GM23338 (cell line): ENCODE measurements at regions not wholly inside any gene's neighbourhood (a gene's known extent, or its start where the extent isn't known, plus 50 kb on each side); places are given as distances from the start of the nearest gene placed in this dataset.

Experiments used
- ATAC-seq: fragments of 200-7000 bp; cut with Tn5 transposase; 3 replicates; pipeline ENCODE4 v1.9.1; 2020
- DNase-seq: peaks from one replicate; pipeline ENCODE4 v3.0.0-alpha.2; 2015; ENCODE audit warnings: low spot score
- H2AFZ ChIP-seq: fragments of 200-600 bp; sonication (generic); 2 replicates; pipeline ENCODE4 v1.8.0; 2016; ENCODE audit warnings: antibody characterized with exemption, mild to moderate bottlenecking, moderate library complexity
- H3F3A ChIP-seq: fragments of 200-600 bp; sonication (generic); replicated peaks from 2 replicates; pipeline ENCODE4 v1.8.0; 2017; ENCODE audit warnings: antibody characterized with exemption, mixed run types, low read depth
- H3K27ac ChIP-seq: fragments of 200-600 bp; sonication (generic); 2 replicates; pipeline ENCODE4 v1.6.1; 2016; ENCODE audit warnings: low read depth
- H3K27me3 ChIP-seq: fragments of 200-600 bp; sonication (generic); 2 replicates; pipeline ENCODE4 v1.8.0; 2016; ENCODE audit warnings: mild to moderate bottlenecking, mixed run types, moderate library complexity; ENCODE audit not compliant: insufficient read depth
- H3K36me3 ChIP-seq: fragments of 200-600 bp; sonication (generic); 2 replicates; pipeline ENCODE4 v1.8.0; 2016; ENCODE audit warnings: mild to moderate bottlenecking; ENCODE audit not compliant: insufficient read depth
- H3K4me1 ChIP-seq: fragments of 200-600 bp; sonication (generic); 2 replicates; pipeline ENCODE4 v1.8.0; 2016; ENCODE audit warnings: mild to moderate bottlenecking, moderate library complexity; ENCODE audit not compliant: insufficient read depth
- H3K4me2 ChIP-seq: fragments of 200-600 bp; sonication (generic); 2 replicates; pipeline ENCODE4 v1.7.1; 2017; ENCODE audit warnings: mixed run types
- H3K4me3 ChIP-seq: fragments of 200-600 bp; sonication (generic); 2 replicates; pipeline ENCODE4 v1.6.1; 2016; ENCODE audit warnings: mixed run types
- H3K79me2 ChIP-seq: fragments of 200-600 bp; sonication (generic); replicated peaks from 2 replicates; pipeline ENCODE4 v1.8.0; 2017; ENCODE audit warnings: mild to moderate bottlenecking; ENCODE audit not compliant: insufficient read depth
- H3K9me2 ChIP-seq: fragments of 200-600 bp; sonication (generic); 2 replicates; pipeline ENCODE4 v1.8.0; 2017; ENCODE audit not compliant: insufficient read depth
- H4K20me1 ChIP-seq: fragments of 200-600 bp; sonication (generic); replicated peaks from 2 replicates; pipeline ENCODE4 v1.8.0; 2017; ENCODE audit warnings: mild to moderate bottlenecking; ENCODE audit not compliant: insufficient read depth
- H3K27ac Mint-ChIP-seq: 2 replicates; pipeline ENCODE4 v1.8.0; 2020; ENCODE audit warnings: inconsistent platforms, mild to moderate bottlenecking, moderate library complexity, mixed read lengths
- H3K27me3 Mint-ChIP-seq: 3 replicates; pipeline ENCODE4 v1.8.0; 2022; ENCODE audit warnings: low read depth, mild to moderate bottlenecking, moderate library complexity, mixed read lengths, inconsistent platforms; ENCODE audit not compliant: insufficient read depth, poor library complexity
- H3K36me3 Mint-ChIP-seq: 3 replicates; pipeline ENCODE4 v1.8.0; 2021; ENCODE audit warnings: low read depth, mild to moderate bottlenecking, inconsistent platforms, moderate library complexity, mixed read lengths
- H3K4me1 Mint-ChIP-seq: 3 replicates; pipeline ENCODE4 v1.8.0; 2020; ENCODE audit warnings: mild to moderate bottlenecking, inconsistent platforms, mixed read lengths
- H3K4me3 Mint-ChIP-seq: 3 replicates; pipeline ENCODE4 v1.8.0; 2021; ENCODE audit warnings: moderate library complexity, mild to moderate bottlenecking, inconsistent platforms, mixed read lengths
- H3K9me3 Mint-ChIP-seq: 3 replicates; pipeline ENCODE4 v1.8.0; 2020; ENCODE audit warnings: moderate library complexity, mild to moderate bottlenecking, inconsistent platforms, mixed read lengths
- CREB1 ChIP-seq: fragments of 250-450 bp; sonication (Bioruptor Pico); IDR thresholded peaks from 2 replicates; pipeline ENCODE4 v1.5.0; 2020; ENCODE audit warnings: low read depth, mild to moderate bottlenecking, moderate library complexity
- CTCF ChIP-seq, 2 experiments: fragments of 200-600 bp in 1 of 2; sonication (generic) in 1 of 2; conservative IDR thresholded peaks; 2 replicates each; pipeline versions ENCODE4 v1.5.1 to v1.6.1; 2016 to 2017; ENCODE audit warnings: antibody characterized with exemption in 2 of 2, low read depth in 2 of 2, mild to moderate bottlenecking in 2 of 2, moderate library complexity in 1 of 2
- ETS1 ChIP-seq: IDR thresholded peaks from 2 replicates; pipeline ENCODE4 v1.6.1; 2016; ENCODE audit warnings: antibody characterized with exemption
- EZH2 ChIP-seq: fragments of 200-600 bp; sonication (generic); IDR thresholded peaks from one replicate; pipeline ENCODE4 v1.8.0; 2017; ENCODE audit warnings: antibody characterized with exemption, mild to moderate bottlenecking, low read depth; ENCODE audit not compliant: unreplicated experiment
- EZH2phosphoT487 ChIP-seq: fragments of 200-600 bp; sonication (generic); IDR thresholded peaks from one replicate; pipeline ENCODE4 v1.8.1; 2018; ENCODE audit warnings: antibody characterized with exemption; ENCODE audit not compliant: unreplicated experiment
- JUNB ChIP-seq: IDR thresholded peaks from one replicate; pipeline ENCODE4 v1.6.1; 2016; ENCODE audit warnings: antibody characterized with exemption; ENCODE audit not compliant: unreplicated experiment
- NANOG ChIP-seq: IDR thresholded peaks from 2 replicates; pipeline ENCODE4 v1.6.1; 2016; ENCODE audit warnings: antibody characterized with exemption, borderline replicate concordance
- POLR2AphosphoS5 ChIP-seq: IDR thresholded peaks from 2 replicates; pipeline ENCODE4 v1.6.1; 2016; ENCODE audit warnings: antibody characterized with exemption, low read depth
- REST ChIP-seq: IDR thresholded peaks from one replicate; pipeline ENCODE4 v1.6.1; 2018; ENCODE audit warnings: antibody characterized with exemption; ENCODE audit not compliant: unreplicated experiment
- STAT1 ChIP-seq: IDR thresholded peaks from one replicate; pipeline ENCODE4 v1.6.1; 2016; ENCODE audit warnings: antibody characterized with exemption; ENCODE audit not compliant: unreplicated experiment
- ZNF114 ChIP-seq: fragments of 250-450 bp; sonication (Bioruptor Pico); IDR thresholded peaks from 2 replicates; pipeline ENCODE4 v1.5.0; 2020; ENCODE audit warnings: mild to moderate bottlenecking, moderate library complexity
- ZNF331 ChIP-seq: fragments of 250-450 bp; sonication (Bioruptor Pico); IDR thresholded peaks from 2 replicates; pipeline ENCODE4 v1.5.0; 2020; ENCODE audit warnings: low read depth, mild to moderate bottlenecking, moderate library complexity
- ZNF462 ChIP-seq: fragments of 250-450 bp; sonication (Bioruptor Pico); IDR thresholded peaks from 2 replicates; pipeline ENCODE4 v1.5.0; 2020; ENCODE audit warnings: mild to moderate bottlenecking, moderate library complexity

GRCh38 chr1:104801344-104801743, 1051.6 kb downstream of the AMY1C start (continued):
- no peak for TF ChIP-seq JUNB
- TF ChIP-seq CREB1: no peak

GRCh38 chr1:104804147-104804546, 1054.4 kb downstream of the AMY1C start:
- Histone ChIP-seq H3K27me3 (no peaks in the 10 kb centered on the region), H3K9me2 (0 out of 2 replicates have a peak, but pooled peaks cover under 1% of the 10 kb centered on the region), H3K4me3 (no peak overlapping the region), H2AFZ (no peak overlapping the region), H3K27ac (no peak overlapping the region), H3K36me3 (no peaks in the 10 kb centered on the region), H3K79me2 (no peaks in the 10 kb centered on the region), H3K4me1 (no peaks in the 10 kb centered on the region), H3F3A (no peaks in the 10 kb centered on the region), H4K20me1 (no peaks in the 10 kb centered on the region), H3K4me2 (no peak overlapping the region)
- ATAC-seq: no peak
- no peak for TF ChIP-seq REST
- TF ChIP-seq POLR2AphosphoS5: no peak
- TF ChIP-seq ETS1: no peak
- TF ChIP-seq JUNB: no peak
- no peak for TF ChIP-seq CTCF (conservative IDR thresholded peaks at IDR 0.05; ENCODE audit: low read depth in 2 of 2)
- no peak for TF ChIP-seq CREB1
- TF ChIP-seq ZNF331 (CRISPR knock-in tag): no peak
- TF ChIP-seq ZNF462 (CRISPR knock-in tag): no peak
- TF ChIP-seq ZNF114 (CRISPR knock-in tag): no peak
- no peak for TF ChIP-seq EZH2
- TF ChIP-seq STAT1: no peak
- TF ChIP-seq NANOG: no peak
- TF ChIP-seq EZH2phosphoT487: no peak
- no peaks in the 10 kb centered on the region for H3K9me3 Mint-ChIP-seq
- no peak for DNase-seq
- no peak overlapping the region for H3K27ac Mint-ChIP-seq
- H3K4me1 Mint-ChIP-seq: peaks cover 6% of the 10 kb centered on the region; the same call in 2 of the 3 replicates
- H3K4me3 Mint-ChIP-seq: no peak overlapping the region
- no peaks in the 10 kb centered on the region for H3K27me3 Mint-ChIP-seq
- no peaks in the 10 kb centered on the region for H3K36me3 Mint-ChIP-seq
